GM12874 (cell line): ENCODE measurements at regions not wholly inside any gene's neighbourhood (a gene's known extent, or its start where the extent isn't known, plus 50 kb on each side); places are given as distances from the start of the nearest gene placed in this dataset.

ENCODE experiments used
- CTCF ChIP-seq: IDR thresholded peaks from 2 replicates; pipeline ENCODE4 v1.5.1; 2011; ENCODE audit warnings: low read depth, mild to moderate bottlenecking, control low read depth, low read length, moderate library complexity; ENCODE audit not compliant: insufficient read depth

- no peak for TF ChIP-seq CTCF
These were observed 95.6 kb downstream of the P2RY1 start for GRCh38 chr3:152930516-152930915.

GRCh38 chr3:152937234-152937633, 102.3 kb downstream of the P2RY1 start:
- TF ChIP-seq CTCF = no peak

GRCh38 chr3:152938974-152939636, 104.2 kb downstream of the P2RY1 start:
- TF ChIP-seq CTCF = no peak

- TF ChIP-seq CTCF = no peak
These were observed 106.9 kb downstream of the P2RY1 start for GRCh38 chr3:152941859-152942258.

- TF ChIP-seq CTCF = no peak
These were observed 107.4 kb downstream of the P2RY1 start for GRCh38 chr3:152942366-152942765.

- TF ChIP-seq CTCF = no peak
These were observed 108.7 kb downstream of the P2RY1 start for GRCh38 chr3:152943645-152944044.

- TF ChIP-seq CTCF = no peak
These were observed 109.7 kb downstream of the P2RY1 start for GRCh38 chr3:152944671-152945070.

GRCh38 chr3:152945556-152945955, 110.6 kb downstream of the P2RY1 start:
- no peak for TF ChIP-seq CTCF
